IMR-90 (cell line): ENCODE measurements at regions not wholly inside any gene's neighbourhood (a gene's known extent, or its start where the extent isn't known, plus 50 kb on each side); places are given as distances from the start of the nearest gene placed in this dataset.

Experiments used
- ATAC-seq: fragments of 200-7000 bp; cut with Tn5 transposase; 2 replicates; pipeline ENCODE4 v1.9.1; 2020; ENCODE audit warnings: low read depth, mild to moderate bottlenecking, moderate library complexity
- BruUV-seq: library from RNA; stranded (reverse); fragments of 400-500 nt; replicated peaks from 2 replicates; lab custom pipeline; 2021; lab: Mats Ljungman, UMichigan
- CTCF ChIA-PET: fragments of 300-600 bp; formaldehyde crosslinking; extraction: SDS; loops from one replicate; lab custom pipeline; 2021; ENCODE audit warnings: antibody characterized with exemption; lab: Yijun Ruan, JAX
- POLR2A ChIA-PET: fragments of 300-600 bp; sonication (Branson Sonifier 250); formaldehyde crosslinking; loops from one replicate; lab custom pipeline; 2022; ENCODE audit warnings: antibody characterized with exemption; ENCODE audit not compliant: unreplicated experiment; lab: Charles Lee
- DNase-seq: peaks from one replicate; pipeline ENCODE4 v3.0.0; 2013
- H2AFZ ChIP-seq: replicated peaks from 2 replicates; pipeline ENCODE3; 2013; ENCODE audit warnings: low read length, mild to moderate bottlenecking; ENCODE audit not compliant: poor library complexity
- H2AK5ac ChIP-seq: 2 replicates; pipeline ENCODE4 v1.6.1; 2013; ENCODE audit warnings: low read depth, low read length, inconsistent platforms
- H2AK9ac ChIP-seq: replicated peaks from 2 replicates; pipeline ENCODE3; 2013; ENCODE audit warnings: mild to moderate bottlenecking, low read depth, low read length, moderate library complexity; ENCODE audit not compliant: poor library complexity
- H2BK120ac ChIP-seq: 2 replicates; pipeline ENCODE4 v1.6.1; 2013; ENCODE audit warnings: low read depth, low read length, inconsistent platforms
- H2BK15ac ChIP-seq: 3 replicates; pipeline ENCODE4 v1.6.1; 2013; ENCODE audit warnings: low read depth, low read length, inconsistent platforms
- H2BK20ac ChIP-seq: 2 replicates; pipeline ENCODE4 v1.6.1; 2013; ENCODE audit warnings: low read depth, mild to moderate bottlenecking, inconsistent platforms, low read length, moderate library complexity
- H2BK5ac ChIP-seq: 2 replicates; pipeline ENCODE4 v1.6.1; 2013; ENCODE audit warnings: mild to moderate bottlenecking, low read depth, low read length, inconsistent platforms; ENCODE audit not compliant: poor library complexity, severe bottlenecking
- H3K14ac ChIP-seq: replicated peaks from 2 replicates; pipeline ENCODE4 v1.6.1; 2013; ENCODE audit warnings: low read depth, low read length, inconsistent platforms
- H3K18ac ChIP-seq: 2 replicates; pipeline ENCODE4 v1.6.1; 2013; ENCODE audit warnings: low read depth, low read length, control low read depth
- H3K23ac ChIP-seq: 2 replicates; pipeline ENCODE4 v1.6.1; 2013; ENCODE audit warnings: low read depth, low read length, inconsistent platforms
- H3K27ac ChIP-seq: 2 replicates; pipeline ENCODE4 v1.5.1; 2013; ENCODE audit warnings: mild to moderate bottlenecking, control low read depth, low read length; ENCODE audit not compliant: insufficient read depth
- H3K27me3 ChIP-seq: 2 replicates; pipeline ENCODE4 v1.6.1; 2013; ENCODE audit warnings: low read length; ENCODE audit not compliant: control insufficient read depth, insufficient read depth
- H3K36me3 ChIP-seq: 2 replicates; pipeline ENCODE4 v1.6.1; 2013; ENCODE audit warnings: low read length, mixed read lengths; ENCODE audit not compliant: control insufficient read depth, insufficient read depth
- H3K4ac ChIP-seq: 2 replicates; pipeline ENCODE4 v1.6.1; 2013; ENCODE audit warnings: low read depth, low read length, inconsistent platforms
- H3K4me1 ChIP-seq: 2 replicates; pipeline ENCODE4 v1.6.1; 2013; ENCODE audit warnings: low read length, mixed read lengths; ENCODE audit not compliant: control insufficient read depth, insufficient read depth
- H3K4me2 ChIP-seq: 2 replicates; pipeline ENCODE4 v1.6.1; 2013; ENCODE audit warnings: low read depth, mild to moderate bottlenecking, control low read depth, low read length, moderate library complexity
- H3K4me3 ChIP-seq: 2 replicates; pipeline ENCODE4 v1.5.1; 2013; ENCODE audit warnings: low read depth, mild to moderate bottlenecking, control low read depth, low read length, moderate library complexity; ENCODE audit not compliant: insufficient read depth
- H3K56ac ChIP-seq: 2 replicates; pipeline ENCODE4 v1.6.1; 2013; ENCODE audit warnings: low read length, inconsistent platforms; ENCODE audit not compliant: insufficient read depth; ENCODE audit errors: extremely low read depth
- H3K79me1 ChIP-seq, 2 experiments: 2 replicates each; pipeline ENCODE4 v1.6.1; 2013; ENCODE audit warnings: low read length in 2 of 2, inconsistent platforms in 1 of 2, low read depth in 1 of 2
- H3K9ac ChIP-seq: 2 replicates; pipeline ENCODE4 v1.6.1; 2013; ENCODE audit warnings: low read depth, low read length, control low read depth
- H3K9me1 ChIP-seq: 2 replicates; pipeline ENCODE4 v1.6.1; 2013; ENCODE audit warnings: low read length, inconsistent platforms; ENCODE audit not compliant: insufficient read depth
- H3K9me3 ChIP-seq: 2 replicates; pipeline ENCODE4 v1.6.1; 2013; ENCODE audit warnings: low read length; ENCODE audit not compliant: control insufficient read depth, insufficient read depth
- H4K20me1 ChIP-seq: 2 replicates; pipeline ENCODE4 v1.6.1; 2013; ENCODE audit warnings: low read length, inconsistent platforms; ENCODE audit not compliant: insufficient read depth
- H4K5ac ChIP-seq: 2 replicates; pipeline ENCODE4 v1.6.1; 2013; ENCODE audit warnings: mild to moderate bottlenecking, low read depth, low read length, control low read depth
- H4K8ac ChIP-seq, 2 experiments: 2 replicates each; pipeline ENCODE4 v1.6.1; 2013; ENCODE audit warnings: low read depth in 2 of 2, low read length in 2 of 2, control low read depth in 1 of 2, inconsistent platforms in 1 of 2
- H4K91ac ChIP-seq: 2 replicates; pipeline ENCODE4 v1.6.1; 2013; ENCODE audit warnings: low read depth, low read length, inconsistent platforms; ENCODE audit not compliant: insufficient read depth
- CHD1 ChIP-seq: IDR thresholded peaks from 2 replicates; pipeline ENCODE4 v1.6.1; 2012; ENCODE audit warnings: low read depth, low read length, improper control_type of control experiment
- FOS ChIP-seq: fragments of 150-350 bp; IDR thresholded peaks from 2 replicates; pipeline ENCODE4 v1.6.1; 2016; ENCODE audit warnings: low read depth, low read length
- MAFK ChIP-seq: IDR thresholded peaks from 2 replicates; pipeline ENCODE4 v1.6.1; 2012; ENCODE audit warnings: low read depth, low read length, improper control_type of control experiment
- MXI1 ChIP-seq: IDR thresholded peaks from 2 replicates; pipeline ENCODE4 v1.6.1; 2012; ENCODE audit warnings: low read depth, mild to moderate bottlenecking, low read length, moderate library complexity, borderline replicate concordance
- NFE2L2 ChIP-seq: fragments of 150-350 bp; IDR thresholded peaks from 2 replicates; pipeline ENCODE4 v1.6.1; 2016; ENCODE audit warnings: low read depth, mild to moderate bottlenecking, low read length
- RAD21 ChIP-seq: IDR thresholded peaks from 2 replicates; pipeline ENCODE4 v1.6.1; 2012; ENCODE audit warnings: low read length, improper control_type of control experiment
- RCOR1 ChIP-seq: IDR thresholded peaks from 2 replicates; pipeline ENCODE4 v1.6.1; 2012; ENCODE audit warnings: mild to moderate bottlenecking, low read length, improper control_type of control experiment; ENCODE audit not compliant: insufficient replicate concordance
- SMC3 ChIP-seq: fragments of 150-350 bp; IDR thresholded peaks from 2 replicates; pipeline ENCODE4 v1.6.1; 2016; ENCODE audit warnings: low read depth, mild to moderate bottlenecking, antibody characterized with exemption, low read length, moderate library complexity
- WGBS, 2 experiments: methylation state at CpG; one replicate each; pipeline versions ENCODE4 v1.1.5 to v1.1.7; 2013; ENCODE audit warnings: missing lambda C conversion rate in 2 of 2; ENCODE audit not compliant: insufficient read length in 1 of 2; ENCODE audit errors: extremely low coverage in 2 of 2; 5-methylcytosine and 5-hydroxymethylcytosine counted together
- dilution Hi-C: fragments of 300-500 bp; cut with HindIII; formaldehyde crosslinking; loops from one replicate; pipeline ENCODE4 v1.14.3; 2018; ENCODE audit warnings: low sequenced_read_pairs; ENCODE audit not compliant: unreplicated experiment
- in situ Hi-C: fragments of 300-500 bp; cut with MboI; formaldehyde crosslinking; loops from 3 replicates; pipeline ENCODE4 v1.14.3; 2019; ENCODE audit warnings: low sequenced_read_pairs, inconsistent platforms, mixed read lengths
- intact Hi-C: fragments of 100-400 bp; cut with micrococcal nuclease; formaldehyde crosslinking; loops from 2 replicates; pipeline ENCODE4 v1.10.0; 2022
- TF ChIP-seq, protein P1 (sequence below): fragments of 150-350 bp; IDR thresholded peaks from 2 replicates; pipeline ENCODE4 v1.6.1; 2017; ENCODE audit warnings: mild to moderate bottlenecking, antibody characterized with exemption, low read length, low read depth

DNA sequence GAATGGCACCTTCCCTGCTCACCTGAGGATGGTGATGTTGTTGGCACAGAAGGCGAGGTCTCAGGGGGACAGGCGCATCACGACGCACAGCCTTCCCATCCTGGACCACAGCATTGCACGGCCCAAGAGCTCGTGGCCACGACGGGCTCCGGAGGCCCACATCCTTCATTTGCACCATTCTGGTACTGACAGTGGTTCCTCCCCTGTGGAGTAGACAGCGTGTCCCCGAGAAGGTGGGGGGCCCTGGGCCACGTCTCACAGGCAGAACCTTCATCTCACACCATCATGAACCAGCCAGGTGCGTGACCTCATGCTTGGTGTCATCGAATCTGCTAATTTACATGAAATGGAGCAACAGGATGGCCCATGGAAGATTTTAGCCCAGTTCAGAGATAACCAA is 180.0 kb downstream of the CTTN start:
- H2BK120ac ChIP-seq = no peak overlapping the region

More for the DNA sequence above, 180.0 kb downstream of the CTTN start:
- Histone ChIP-seq H4K20me1 (no peaks in the 10 kb centered on the region; the same call in 1 of the 2 replicates), H3K4me1 (no peaks in the 10 kb centered on the region), H4K5ac (no peak overlapping the region), H3K4me2 (no peak overlapping the region), H2AFZ (no peak overlapping the region), H3K18ac (no peak overlapping the region), H4K8ac (no peak overlapping the region), H3K36me3 (no peaks in the 10 kb centered on the region), H3K79me1 (no peaks in the 10 kb centered on the region), H2BK15ac (no peak overlapping the region), H3K9ac (no peak overlapping the region), H3K9me1 (no peaks in the 10 kb centered on the region), H3K4ac (no peak overlapping the region), H2AK9ac (no peak overlapping the region), H3K56ac (no peak overlapping the region), H3K23ac (no peak overlapping the region), H3K27ac (no peak overlapping the region), H3K4me3 (no peak overlapping the region), H4K91ac (no peak overlapping the region), H2AK5ac (no peak overlapping the region), H3K14ac (no peak overlapping the region), H2BK5ac (no peak overlapping the region), H3K9me3 (no peaks in the 10 kb centered on the region; the same call in 1 of the 2 replicates), H2BK20ac (no peak overlapping the region), H3K27me3 (no peaks in the 10 kb centered on the region)
- POLR2A ChIA-PET = no interaction called here
- DNase-seq (no peak), ATAC-seq (no peak)
- intact Hi-C loops (no loop called here), in situ Hi-C loops (no loop called here), dilution Hi-C loops (no loop called here)
- BruUV-seq = no TSS peak
- 75% methylated on average over 4 of the region's 14 CpGs; no CpG with 5 or more reads in 1 of the 2 experiments for WGBS, 2 experiments
- CTCF ChIA-PET = interaction anchor here (0.6 kb wide), 1 partner anchor 83 kb away, joined by 3 read pairs; no protein-coding TSS in a partner anchor
- TF ChIP-seq SMC3 = no peak
- TF ChIP-seq, protein P1, sequence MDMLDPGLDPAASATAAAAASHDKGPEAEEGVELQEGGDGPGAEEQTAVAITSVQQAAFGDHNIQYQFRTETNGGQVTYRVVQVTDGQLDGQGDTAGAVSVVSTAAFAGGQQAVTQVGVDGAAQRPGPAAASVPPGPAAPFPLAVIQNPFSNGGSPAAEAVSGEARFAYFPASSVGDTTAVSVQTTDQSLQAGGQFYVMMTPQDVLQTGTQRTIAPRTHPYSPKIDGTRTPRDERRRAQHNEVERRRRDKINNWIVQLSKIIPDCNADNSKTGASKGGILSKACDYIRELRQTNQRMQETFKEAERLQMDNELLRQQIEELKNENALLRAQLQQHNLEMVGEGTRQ = no peak
- TF ChIP-seq RAD21 = no peak
- TF ChIP-seq CHD1 = no peak
- TF ChIP-seq RCOR1 = no peak
- TF ChIP-seq MXI1 = no peak
- TF ChIP-seq NFE2L2 = no peak
- no peak for TF ChIP-seq FOS
- no peak for TF ChIP-seq MAFK
